ENCODE measurements at regions not wholly inside any gene's neighbourhood (a gene's known extent, or its start where the extent isn't known, plus 50 kb on each side); places are given as distances from the start of the nearest gene placed in this dataset.

- H3K9me3 Mint-ChIP-seq (ENCODE audit: unreplicated experiment): no peaks in the 10 kb centered on the region
- CTCF ChIA-PET: interaction anchor here (0.6 kb wide), 1 partner anchor 346 kb away, joined by 4 read pairs; no protein-coding TSS in a partner anchor
- TF ChIP-seq CTCF (IDR thresholded peaks at IDR 0.05; ENCODE audit: insufficient read depth in 1 of 2, low read depth in 1 of 2, low read length in 1 of 2, severe bottlenecking in 1 of 2, unreplicated experiment in 1 of 2): no peak
These were observed 334.5 kb downstream of the PIK3C3 start for GRCh38 chr18:42289526-42289925.

DNA sequence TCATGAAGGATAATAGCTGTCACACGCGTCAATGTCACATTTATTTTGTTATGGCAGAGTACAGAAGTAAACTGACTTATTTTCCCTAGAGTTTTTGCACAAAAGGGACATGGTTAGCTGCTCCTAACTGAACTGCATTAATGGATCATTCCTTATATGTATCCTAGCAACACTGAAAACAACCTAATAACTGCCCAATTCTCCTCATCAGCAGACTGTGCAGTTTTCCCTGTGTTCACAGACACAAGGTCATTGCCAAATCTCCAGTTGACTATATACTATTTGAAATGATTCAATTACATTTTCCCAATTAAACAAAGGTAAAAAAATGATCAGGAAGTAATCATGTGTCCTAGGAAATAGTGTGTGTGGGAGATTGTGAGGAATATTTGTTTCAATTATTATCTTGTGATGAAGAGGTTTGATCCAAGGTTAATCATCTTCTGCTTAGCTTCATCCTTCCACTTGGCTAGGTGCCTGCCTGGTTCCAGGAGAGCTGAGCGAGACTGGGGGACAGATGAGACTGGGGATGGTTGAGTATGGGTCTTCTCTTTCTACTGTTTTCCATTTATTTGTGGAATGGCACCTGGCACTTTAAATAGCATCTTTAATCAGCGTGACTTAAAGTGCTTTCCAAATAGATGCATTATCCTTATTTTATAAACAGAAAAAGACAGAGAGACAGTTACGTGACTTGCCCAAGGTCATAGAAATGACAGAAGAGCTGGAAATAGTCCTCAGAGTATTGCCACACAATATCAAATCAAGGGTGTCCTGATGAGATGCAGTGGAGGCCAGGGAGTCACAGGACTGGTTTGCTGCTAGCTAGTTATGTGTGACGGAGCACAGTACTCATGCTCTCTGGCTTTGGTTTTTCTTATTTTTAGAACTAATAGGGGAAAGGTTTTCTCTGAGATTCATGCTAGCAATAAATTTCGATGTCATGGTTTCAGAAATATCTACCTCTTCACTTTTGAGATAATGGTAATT, 335.6 kb downstream of the PIK3C3 start:
- Mint-ChIP-seq H3K27me3 (ENCODE audit: insufficient read depth, unreplicated experiment) (no peaks in the 10 kb centered on the region), H3K9me3 (ENCODE audit: unreplicated experiment) (no peaks in the 10 kb centered on the region), H3K4me3 (ENCODE audit: unreplicated experiment) (no peak overlapping the region), H3K27ac (ENCODE audit: unreplicated experiment) (no peak overlapping the region), H3K4me1 (ENCODE audit: low read depth, unreplicated experiment) (no peaks in the 10 kb centered on the region), H3K36me3 (ENCODE audit: insufficient read depth, unreplicated experiment) (no peaks in the 10 kb centered on the region)
- DNase-seq: no peak
- Histone ChIP-seq H3K4me3 (ENCODE audit: low read depth, low read length) (no peak overlapping the region), H3K36me3 (ENCODE audit: control insufficient read depth, insufficient read depth, low read length) (no peaks in the 10 kb centered on the region), H3K27me3 (replicated peaks; ENCODE audit: control insufficient read depth, insufficient read depth, low read length) (no peaks in the 10 kb centered on the region), H3K4me1 (no peaks in the 10 kb centered on the region), H3K9me3 (no peaks in the 10 kb centered on the region)
- CTCF ChIA-PET: no interaction called here
- POLR2A ChIA-PET: no interaction called here
- intact Hi-C loops (cut with micrococcal nuclease; ENCODE audit: unreplicated experiment): loop anchor here (10.0 kb wide), 1 partner anchor 1114 kb away; no protein-coding TSS in a partner anchor
- BruUV-seq (replicated peaks): no TSS peak
- TF ChIP-seq CTCF (IDR thresholded peaks at IDR 0.05; ENCODE audit: insufficient read depth in 1 of 2, low read depth in 1 of 2, low read length in 1 of 2, severe bottlenecking in 1 of 2, unreplicated experiment in 1 of 2): no peak

More at GRCh38 chr18:42289526-42289925, 334.5 kb downstream of the PIK3C3 start:
- H3K4me3 ChIP-seq (ENCODE audit: low read depth, low read length): no peak overlapping the region
- no peaks in the 10 kb centered on the region for H3K4me1 Mint-ChIP-seq (ENCODE audit: low read depth, unreplicated experiment)
- intact Hi-C loops (cut with micrococcal nuclease; ENCODE audit: unreplicated experiment): no loop called here
- H3K9me3 ChIP-seq: no peaks in the 10 kb centered on the region
- no peaks in the 10 kb centered on the region for H3K27me3 ChIP-seq (replicated peaks; ENCODE audit: control insufficient read depth, insufficient read depth, low read length)
- H3K36me3 ChIP-seq (ENCODE audit: control insufficient read depth, insufficient read depth, low read length): no peaks in the 10 kb centered on the region
- no peaks in the 10 kb centered on the region for H3K27me3 Mint-ChIP-seq (ENCODE audit: insufficient read depth, unreplicated experiment)
- no peak overlapping the region for H3K27ac Mint-ChIP-seq (ENCODE audit: unreplicated experiment)
- POLR2A ChIA-PET: no interaction called here
- H3K4me1 ChIP-seq: no peaks in the 10 kb centered on the region
- no peaks in the 10 kb centered on the region for H3K36me3 Mint-ChIP-seq (ENCODE audit: insufficient read depth, unreplicated experiment)
- DNase-seq: no peak
- no TSS peak for BruUV-seq (replicated peaks)
- no peak overlapping the region for H3K4me3 Mint-ChIP-seq (ENCODE audit: unreplicated experiment)

DNA sequence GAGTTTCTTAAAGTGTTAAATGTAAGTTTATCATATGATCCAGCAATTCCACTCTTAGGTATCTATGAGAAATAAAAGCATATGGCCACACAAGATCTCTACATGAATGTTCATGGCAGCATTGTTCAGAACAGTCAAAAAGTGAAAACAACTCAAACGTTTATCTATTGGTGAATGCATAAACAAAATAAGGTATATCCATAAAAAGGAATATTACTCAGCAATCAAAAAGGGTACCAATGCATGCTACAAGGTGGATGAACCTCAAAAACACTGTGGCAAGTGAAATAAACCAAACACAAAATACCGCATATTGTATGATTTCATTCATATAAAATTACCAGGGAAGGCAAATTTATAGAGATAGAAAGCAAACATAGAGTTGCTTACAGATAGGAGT, 337.6 kb downstream of the PIK3C3 start:
- H3K9me3 ChIP-seq: no peaks in the 10 kb centered on the region
- Mint-ChIP-seq H3K9me3 (ENCODE audit: unreplicated experiment) (no peaks in the 10 kb centered on the region), H3K4me3 (ENCODE audit: unreplicated experiment) (no peak overlapping the region), H3K4me1 (ENCODE audit: low read depth, unreplicated experiment) (no peaks in the 10 kb centered on the region), H3K27me3 (ENCODE audit: insufficient read depth, unreplicated experiment) (no peaks in the 10 kb centered on the region), H3K36me3 (ENCODE audit: insufficient read depth, unreplicated experiment) (no peaks in the 10 kb centered on the region), H3K27ac (ENCODE audit: unreplicated experiment) (no peak overlapping the region)
- H3K4me3 ChIP-seq (ENCODE audit: low read depth, low read length): no peak overlapping the region
- BruUV-seq (replicated peaks): no TSS peak
- no peaks in the 10 kb centered on the region for H3K36me3 ChIP-seq (ENCODE audit: control insufficient read depth, insufficient read depth, low read length)
- H3K4me1 ChIP-seq: no peaks in the 10 kb centered on the region
- intact Hi-C loops (cut with micrococcal nuclease; ENCODE audit: unreplicated experiment): loop anchor here (10.0 kb wide), 1 partner anchor 1112 kb away; no protein-coding TSS in a partner anchor
- CTCF ChIA-PET: no interaction called here
- H3K27me3 ChIP-seq (replicated peaks; ENCODE audit: control insufficient read depth, insufficient read depth, low read length): no peaks in the 10 kb centered on the region
- TF ChIP-seq CTCF (IDR thresholded peaks at IDR 0.05; ENCODE audit: insufficient read depth in 1 of 2, low read depth in 1 of 2, low read length in 1 of 2, severe bottlenecking in 1 of 2, unreplicated experiment in 1 of 2): no peak
- POLR2A ChIA-PET: no interaction called here
- no peak for DNase-seq
